GM13977 (cell line): ENCODE measurements at regions not wholly inside any gene's neighbourhood (a gene's known extent, or its start where the extent isn't known, plus 50 kb on each side); places are given as distances from the start of the nearest gene placed in this dataset.
"Not testable (repeated sequence)": the region's sequence is repeated elsewhere in the genome, so short reads cannot be mapped to it uniquely, and the experiment has no call there.

Experiments
- DNase-seq: peaks from one replicate; pipeline ENCODE4 v3.0.0; 2012; ENCODE audit warnings: low spot score
- CTCF ChIP-seq: IDR thresholded peaks from 2 replicates; pipeline ENCODE4 v1.5.1; 2012; ENCODE audit warnings: mild to moderate bottlenecking, control low read depth; ENCODE audit not compliant: insufficient read depth; ENCODE audit errors: extremely low read depth, missing control alignments
- in situ Hi-C: fragments of 300-500 bp; cut with MboI; formaldehyde crosslinking; loops from one replicate; pipeline ENCODE4 v1.12.0; 2022; ENCODE audit warnings: low sequenced_read_pairs, low pct_unique_long_range_greater_than_20kb, mixed read lengths, inconsistent platforms; ENCODE audit not compliant: unreplicated experiment

- in situ Hi-C loops = no loop called here
- TF ChIP-seq CTCF = no peak
- DNase-seq = no peak
Measured at GRCh38 chr10:34904191-34904590, 89.1 kb upstream of the PARD3 start.

GRCh38 chr10:34899161-34899560 lies 84.1 kb upstream of the PARD3 start:
- in situ Hi-C loops = no loop called here
- TF ChIP-seq CTCF = no peak
- DNase-seq = no peak

GRCh38 chr10:34895977-34896376 lies 80.9 kb upstream of the PARD3 start:
- TF ChIP-seq CTCF = no peak
- DNase-seq = no peak
- in situ Hi-C loops = no loop called here

GRCh38 chr10:34895046-34895445 lies 80.0 kb upstream of the PARD3 start:
- DNase-seq, in situ Hi-C loops: not testable (repeated sequence)

- in situ Hi-C loops, DNase-seq: not testable (repeated sequence)
Measured at GRCh38 chr10:34892521-34892920, 77.4 kb upstream of the PARD3 start.

GRCh38 chr10:34890939-34891338 lies 75.8 kb upstream of the PARD3 start:
- in situ Hi-C loops = no loop called here
- no peak for DNase-seq
- no peak for TF ChIP-seq CTCF

GRCh38 chr10:34889004-34889869 lies 74.1 kb upstream of the PARD3 start:
- no peak for TF ChIP-seq CTCF
- in situ Hi-C loops = no loop called here
- no peak for DNase-seq
